Nucleus accumbens (tissue), 56 donors: ENCODE measurements at regions not wholly inside any gene's neighbourhood (a gene's known extent, or its start where the extent isn't known, plus 50 kb on each side); places are given as distances from the start of the nearest gene placed in this dataset.
"Not testable (repeated sequence)": the region's sequence is repeated elsewhere in the genome, so short reads cannot be mapped to it uniquely, and the experiment has no call there.

Experiments
- DNase-seq, 56 donors: peaks; one replicate each; lab custom pipeline; 2025; lab: John Stamatoyannopoulos, UW

DNA sequence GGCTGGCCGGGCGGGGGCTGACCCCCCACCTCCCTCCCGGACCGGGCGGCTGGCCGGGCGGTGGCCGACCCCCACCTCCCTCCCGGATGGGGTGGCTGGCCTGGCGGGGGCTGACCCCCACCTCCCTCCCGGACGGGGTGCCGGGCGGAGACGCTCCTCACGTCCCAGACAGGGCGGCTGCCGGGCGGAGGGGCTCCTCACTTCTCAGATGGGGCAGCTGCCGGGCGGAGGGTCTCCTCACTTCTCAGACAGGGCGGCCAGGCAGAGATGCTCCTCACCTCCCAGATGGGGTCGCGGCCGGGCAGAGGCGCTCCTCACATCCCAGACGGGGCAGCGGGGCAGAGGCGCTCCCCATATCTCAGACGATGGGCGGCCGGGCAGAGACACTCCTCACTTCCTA is 965.8 kb upstream of the DEFB115 start:
- DNase-seq = not testable (repeated sequence)

DNA sequence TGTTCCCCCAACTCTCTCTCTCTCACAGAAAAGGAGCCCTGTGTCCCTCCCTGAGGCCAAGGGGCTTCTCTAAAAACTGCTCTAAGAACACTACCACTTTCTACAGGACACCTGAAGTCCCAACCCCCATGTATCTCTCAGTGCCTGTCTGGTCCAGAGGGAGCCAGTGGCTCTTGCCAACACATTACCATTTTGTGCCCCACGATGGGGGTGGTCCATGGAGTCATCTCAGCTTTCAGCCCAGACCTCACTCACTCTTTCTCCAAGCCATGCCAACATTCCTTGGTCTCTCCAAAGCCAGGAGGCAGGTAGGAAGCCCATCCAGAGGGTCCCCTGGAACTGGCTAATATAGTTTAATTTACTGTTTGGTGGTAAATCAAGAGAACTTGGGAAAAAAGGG is 962.1 kb upstream of the DEFB115 start:
- DNase-seq = not testable (repeated sequence)

DNA sequence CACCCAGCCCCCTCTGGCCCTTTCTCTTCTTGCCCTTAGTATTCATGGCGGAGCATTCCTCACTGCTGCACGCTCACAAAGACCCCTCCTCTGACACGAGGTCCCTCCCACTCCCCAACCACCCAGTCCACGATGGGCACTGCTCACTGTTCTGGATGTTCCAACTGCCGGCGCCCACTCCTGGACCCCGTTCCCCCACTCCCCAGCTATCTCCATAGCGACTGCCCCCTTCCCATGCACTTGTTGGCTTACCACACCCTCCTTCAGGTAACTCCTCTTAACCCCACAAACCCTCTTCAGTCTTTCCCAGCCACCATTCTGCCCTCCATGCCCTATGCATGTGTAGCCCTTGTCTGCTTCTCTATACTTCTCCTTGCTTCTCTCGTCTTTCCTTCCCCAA is 961.5 kb upstream of the DEFB115 start:
- DNase-seq = not testable (repeated sequence)

DNA sequence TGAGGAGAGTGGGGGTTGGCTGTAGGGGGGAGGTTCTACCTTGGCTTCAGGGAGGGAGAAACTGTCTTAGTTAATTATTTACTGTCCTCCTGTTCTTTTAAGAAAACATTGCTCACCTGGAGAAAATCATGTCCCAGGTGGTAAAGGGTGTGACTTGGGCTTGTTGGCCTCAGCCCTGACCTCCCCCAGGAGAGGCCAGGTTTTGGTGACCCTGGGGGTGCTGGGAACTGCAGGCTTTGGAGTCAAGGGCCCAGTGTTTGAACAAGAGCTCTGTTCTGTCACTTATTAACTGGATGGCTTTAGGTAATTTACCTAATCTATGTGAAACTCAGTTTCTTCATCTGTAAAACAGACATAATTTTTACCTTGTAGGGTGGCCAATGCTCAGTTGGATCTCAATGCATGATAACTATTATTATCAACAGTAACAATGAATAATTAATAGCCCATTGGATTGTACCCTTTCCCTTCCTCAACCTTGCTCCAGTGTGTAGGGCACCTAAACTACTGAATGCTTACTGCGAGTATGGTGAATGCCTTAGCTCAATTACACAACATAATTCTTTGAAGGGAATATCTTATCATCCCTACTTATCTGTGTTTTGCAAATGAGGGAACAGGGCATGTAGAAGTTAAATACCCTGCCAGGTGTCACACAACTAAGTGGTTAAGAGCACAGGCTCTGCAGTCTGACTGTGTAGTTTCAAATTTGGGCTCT is 959.4 kb upstream of the DEFB115 start:
- DNase-seq = not testable (repeated sequence)

DNA sequence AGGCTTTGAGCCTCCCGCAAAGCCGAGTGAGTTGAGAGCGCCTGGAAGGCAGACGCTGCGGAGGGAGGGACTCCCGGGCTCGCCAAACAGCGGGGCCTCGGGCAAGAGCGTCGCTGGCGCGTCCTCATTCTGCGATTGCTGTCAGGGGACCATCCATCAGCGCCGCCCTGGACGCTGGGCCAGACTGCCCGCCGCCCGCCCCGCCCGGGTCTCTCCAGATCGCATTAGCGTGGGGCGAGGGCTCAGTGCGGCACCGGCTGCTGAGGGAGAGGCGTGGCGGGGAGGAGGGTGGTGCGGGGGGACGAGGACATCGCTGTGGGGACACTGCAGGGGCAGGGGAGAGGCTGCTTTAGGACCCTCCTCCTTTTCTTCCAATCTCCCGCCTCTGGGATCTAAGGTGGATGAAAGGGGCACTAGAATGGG is 957.2 kb upstream of the DEFB115 start:
- not testable (repeated sequence) for DNase-seq

DNA sequence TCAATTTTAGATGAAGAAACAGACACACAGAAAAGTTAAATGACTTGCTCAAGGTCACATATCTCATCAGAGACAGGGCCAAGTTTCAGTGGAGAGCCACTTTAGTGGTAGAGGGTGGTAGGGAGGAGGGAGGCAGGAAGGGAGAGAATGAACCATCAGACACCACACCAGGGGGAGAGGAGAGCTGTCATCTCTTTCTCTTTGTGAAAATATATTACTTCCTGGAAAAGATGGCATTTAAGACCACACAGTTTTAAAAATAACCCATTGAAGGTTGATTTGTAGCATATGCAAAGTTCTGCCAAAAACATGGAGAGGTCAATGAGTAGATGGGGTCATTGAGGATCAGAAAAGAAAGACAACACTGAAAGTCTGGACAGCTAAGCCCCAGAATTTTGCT is 954.7 kb upstream of the DEFB115 start:
- DNase-seq = not testable (repeated sequence)

DNA sequence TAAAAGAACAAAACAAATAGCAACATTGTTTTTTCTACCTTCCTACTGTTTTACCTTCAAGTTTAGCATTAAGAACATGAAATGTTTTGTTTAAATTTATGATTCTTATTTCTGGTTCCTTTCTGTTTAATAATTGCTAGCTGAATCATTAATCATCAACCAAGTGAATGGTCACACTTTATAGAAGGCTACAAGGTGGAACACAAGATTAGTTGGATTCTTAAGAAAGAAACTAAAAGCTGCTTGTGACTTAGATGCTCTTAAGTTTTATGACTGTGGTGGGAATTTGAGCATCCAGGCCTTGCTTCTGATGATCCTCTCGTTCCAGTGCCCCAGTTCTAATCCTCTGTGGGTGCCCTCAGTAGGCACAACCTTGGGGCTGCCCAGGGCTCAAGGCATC is 947.5 kb upstream of the DEFB115 start:
- not testable (repeated sequence) for DNase-seq

DNA sequence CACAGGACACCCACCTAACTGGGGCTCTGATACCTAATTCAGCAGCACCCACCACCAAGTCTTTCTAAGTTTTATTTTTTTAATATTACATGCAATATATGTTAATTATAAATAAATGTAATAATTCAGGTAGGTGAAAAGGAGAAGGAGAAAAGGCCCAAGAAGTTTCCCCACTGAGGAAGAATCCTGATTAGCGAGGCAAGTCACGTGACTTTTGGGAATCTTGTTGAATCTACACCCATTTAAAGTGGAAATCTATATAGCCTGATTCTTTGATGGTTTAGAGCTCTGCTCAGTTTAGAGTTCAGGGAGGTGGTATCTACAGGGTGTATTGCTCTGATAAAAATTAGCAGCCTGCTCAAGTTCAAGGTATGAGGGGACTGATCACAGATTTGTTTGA is 947.1 kb upstream of the DEFB115 start:
- DNase-seq = not testable (repeated sequence)

DNA sequence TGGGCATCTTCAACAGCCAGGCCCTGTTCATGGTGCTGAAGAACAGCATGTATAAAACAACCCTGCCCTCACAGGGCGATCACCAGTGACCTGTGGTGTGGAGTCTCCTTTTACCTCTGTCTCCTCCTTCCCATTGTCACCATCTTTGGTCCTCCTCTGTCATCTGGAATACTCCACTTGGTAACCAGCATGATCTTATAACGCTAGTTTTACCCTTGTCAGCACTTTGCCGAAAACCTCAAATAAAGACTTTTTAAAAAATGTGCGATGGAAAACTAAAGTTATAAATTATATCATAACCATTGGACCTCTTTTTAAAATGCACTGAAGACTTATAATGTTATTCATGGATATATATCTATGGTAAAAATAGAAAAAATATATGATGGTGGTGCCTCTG is 945.2 kb upstream of the DEFB115 start:
- DNase-seq = not testable (repeated sequence)

DNA sequence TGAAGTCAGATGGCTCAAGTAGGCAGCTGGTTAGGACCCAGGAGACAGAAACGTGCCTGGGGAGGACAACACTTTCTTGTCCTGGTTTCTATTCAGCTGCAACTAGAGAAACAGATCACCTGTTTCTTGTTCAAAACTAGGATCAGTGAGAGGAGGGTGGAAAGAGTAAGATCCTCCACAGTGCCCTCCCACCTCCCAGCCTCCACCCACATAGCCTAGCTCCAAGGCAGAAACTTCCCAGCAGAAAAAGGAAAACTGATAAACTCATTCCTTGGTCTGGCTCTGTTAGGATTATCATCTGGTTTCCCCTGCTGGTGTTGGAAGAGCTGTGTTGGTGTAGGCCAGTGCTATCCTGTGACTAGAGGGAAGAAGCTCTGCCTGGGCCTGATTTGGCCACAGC is 943.8 kb upstream of the DEFB115 start:
- DNase-seq = peak in 2 of 56 donors; percentile 3 to 7

DNA sequence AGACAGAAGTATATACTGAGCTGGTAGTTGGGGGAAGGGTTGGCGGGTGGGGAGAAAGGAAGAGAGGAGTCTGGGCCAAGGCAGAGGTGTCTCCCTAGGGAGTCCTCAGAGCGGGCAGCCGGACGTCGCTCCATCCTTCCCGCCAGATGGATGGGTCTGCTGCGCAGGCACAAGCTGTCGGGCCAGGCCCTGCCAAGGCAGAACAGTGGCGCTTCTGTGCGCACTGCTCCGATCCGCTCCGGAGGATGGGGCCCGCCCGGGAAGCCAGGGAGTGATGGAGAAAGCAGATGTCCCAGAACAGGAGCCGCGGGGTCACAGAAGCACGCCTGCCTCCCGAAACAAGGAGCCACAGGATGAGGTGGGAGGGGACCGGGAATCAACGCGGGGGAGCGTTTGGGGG is 941.4 kb upstream of the DEFB115 start:
- DNase-seq = peak in 43 of 56 donors; percentile 1 to 79 (median 35)

DNA sequence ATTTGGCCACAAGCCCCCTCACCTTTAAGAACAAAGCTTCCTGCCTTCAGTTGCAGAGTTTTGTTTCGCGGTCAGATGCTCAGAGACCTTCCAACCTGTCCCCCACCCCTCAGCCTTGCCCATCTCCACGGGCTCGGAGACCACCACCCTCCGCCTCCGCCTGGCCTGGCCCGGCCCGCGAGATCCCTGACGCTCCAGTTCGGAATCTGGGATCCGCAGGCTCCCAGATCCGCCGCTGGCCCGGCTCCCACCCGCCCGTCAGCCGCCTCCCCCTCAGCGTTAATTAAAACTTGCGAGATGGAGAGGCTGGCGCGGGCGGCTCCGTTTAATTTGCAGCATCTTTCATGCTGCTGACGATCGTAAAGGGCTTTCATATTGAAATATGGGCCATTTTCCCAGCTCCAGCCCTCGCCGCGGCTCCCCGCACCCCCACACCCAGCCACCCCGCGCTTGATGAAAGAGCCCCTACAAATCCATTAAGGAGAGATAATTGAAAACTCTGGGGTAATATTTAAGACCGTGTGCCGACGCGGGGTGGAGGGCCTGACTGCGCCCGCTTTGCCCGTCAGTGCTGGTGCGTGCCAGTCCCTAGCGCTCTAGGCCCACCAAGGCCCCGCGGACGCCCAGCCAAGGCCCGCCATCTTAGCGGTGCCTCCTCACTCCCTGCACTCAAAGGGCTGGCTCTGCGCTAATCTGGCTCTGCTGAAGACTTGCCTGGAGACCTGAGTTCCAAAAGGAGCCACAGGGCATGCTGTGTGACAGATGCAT is 940.7 kb upstream of the DEFB115 start:
- peak in 11 of 56 donors; percentile 4 to 36 (median 16) for DNase-seq

DNA sequence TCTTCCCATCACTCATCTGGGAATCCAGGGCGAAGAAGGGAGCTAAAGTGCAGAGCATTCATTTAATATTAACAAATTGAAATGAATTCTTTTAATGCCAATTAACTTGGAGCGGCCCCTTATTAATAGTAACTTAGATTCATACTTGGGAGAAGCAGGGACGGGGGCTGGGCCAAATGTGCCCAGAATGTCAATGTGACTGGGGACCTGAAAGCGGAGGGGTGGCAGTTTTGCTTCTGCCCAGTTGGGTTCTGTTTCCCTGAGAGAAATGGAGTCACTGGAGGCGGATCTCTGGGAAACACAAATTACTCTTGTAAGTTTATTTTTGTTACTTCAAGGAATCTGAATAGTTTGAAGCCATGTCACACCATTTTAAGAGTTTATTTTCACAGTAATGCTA is 923.7 kb upstream of the DEFB115 start:
- peak in 1 of 56 donors; percentile 9 for DNase-seq

DNA sequence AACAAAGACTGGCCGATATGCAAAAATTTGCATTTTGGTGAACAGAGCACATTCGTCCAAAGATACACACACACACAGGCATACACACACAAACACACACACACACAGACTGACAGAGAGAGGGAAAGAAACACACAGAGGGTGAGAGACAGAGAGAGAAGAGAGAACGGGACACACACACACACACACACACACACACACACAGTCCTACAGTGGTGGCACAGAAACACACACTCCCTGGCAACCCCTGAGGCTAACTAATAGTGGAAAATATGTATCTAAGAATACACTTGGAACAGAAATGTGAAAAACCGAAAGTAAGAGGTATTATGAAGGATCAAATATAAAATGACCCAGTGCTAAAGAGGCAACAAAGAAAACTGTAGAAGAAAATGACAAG is 919.9 kb upstream of the DEFB115 start:
- DNase-seq = not testable (repeated sequence)

DNA sequence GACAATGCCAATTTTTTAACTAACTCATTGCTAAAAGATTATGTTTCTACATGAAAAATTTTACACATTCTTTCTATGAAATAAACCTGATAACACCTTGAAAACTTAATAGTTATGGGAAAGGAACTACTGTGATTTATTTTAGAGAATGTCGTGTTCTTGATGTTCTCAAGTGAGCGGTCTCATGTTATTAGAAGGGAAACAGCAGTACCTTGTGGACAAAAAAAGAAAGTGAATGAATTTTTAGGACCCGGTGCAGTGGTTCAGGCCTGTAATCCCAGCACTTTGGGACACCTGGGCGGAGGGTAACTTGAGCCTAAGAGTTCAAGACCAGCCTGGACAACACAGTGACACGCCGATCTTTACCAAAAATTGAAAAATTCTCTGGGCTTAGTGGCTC is 908.5 kb upstream of the DEFB115 start:
- not testable (repeated sequence) for DNase-seq

DNA sequence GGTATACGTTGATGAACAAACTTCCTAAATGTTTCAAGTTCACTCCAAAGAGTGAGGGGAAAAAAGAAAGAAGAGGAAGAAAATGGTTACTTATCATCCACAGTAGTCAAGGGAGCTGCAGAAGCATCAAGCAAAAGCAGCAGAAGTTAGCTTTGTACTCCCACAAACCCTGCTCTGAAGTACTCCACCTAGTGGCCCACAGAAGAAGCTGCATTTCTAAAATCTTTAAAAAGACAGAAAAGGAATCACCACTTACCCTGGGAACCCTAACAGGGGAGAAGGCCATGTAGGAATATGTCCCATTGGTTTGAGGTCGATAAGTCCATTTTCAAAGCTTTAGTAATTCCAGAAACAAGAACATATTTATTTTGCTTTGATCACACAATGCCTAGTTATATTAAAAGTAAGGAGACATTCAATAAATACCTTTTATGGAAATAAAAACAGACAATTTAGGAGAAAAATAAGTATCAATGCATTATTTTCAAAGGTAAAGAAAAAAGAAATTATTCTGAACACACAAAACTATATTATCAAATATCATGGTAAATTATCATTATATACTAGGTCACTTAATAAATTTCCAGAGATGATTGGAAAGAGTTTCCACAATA is 900.5 kb upstream of the DEFB115 start:
- peak in 1 of 56 donors; percentile 1 for DNase-seq

DNA sequence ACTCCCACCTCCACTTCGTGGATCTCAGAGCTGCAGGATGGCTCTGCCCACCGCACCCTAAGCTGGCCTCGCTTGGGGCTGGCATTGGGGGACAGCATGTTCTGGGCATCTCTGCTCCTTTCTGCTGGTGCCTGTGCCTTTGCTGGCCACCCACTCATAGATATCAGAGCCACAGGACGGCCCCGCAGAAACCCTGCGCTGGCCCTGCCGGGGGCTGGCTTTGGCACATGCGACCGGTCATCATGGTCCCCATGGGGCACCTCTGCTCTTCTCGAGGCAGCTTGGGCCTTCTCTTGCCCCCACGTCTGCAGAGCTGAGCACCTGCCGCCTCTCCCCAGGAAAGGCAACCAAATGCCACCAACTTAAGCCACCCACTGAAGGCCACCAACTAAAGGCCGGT is 895.7 kb upstream of the DEFB115 start:
- DNase-seq = not testable (repeated sequence)

DNA sequence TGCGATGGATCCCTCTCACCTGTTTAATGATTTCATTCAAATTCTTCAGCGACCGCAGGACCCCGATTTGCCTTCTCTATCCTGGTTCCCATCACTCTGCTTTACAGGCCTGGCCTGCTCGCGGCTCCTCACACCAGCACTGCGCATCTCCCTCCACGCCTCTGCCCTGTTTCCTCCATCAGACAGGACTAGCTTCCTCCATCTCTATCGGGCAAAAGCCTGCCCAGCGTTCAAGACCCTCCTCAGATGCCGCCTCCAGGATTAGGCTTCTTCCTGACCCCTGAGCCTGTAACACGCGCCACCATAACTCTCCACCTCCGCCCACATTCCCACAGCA is 881.1 kb upstream of the DEFB115 start:
- DNase-seq = not testable (repeated sequence)

DNA sequence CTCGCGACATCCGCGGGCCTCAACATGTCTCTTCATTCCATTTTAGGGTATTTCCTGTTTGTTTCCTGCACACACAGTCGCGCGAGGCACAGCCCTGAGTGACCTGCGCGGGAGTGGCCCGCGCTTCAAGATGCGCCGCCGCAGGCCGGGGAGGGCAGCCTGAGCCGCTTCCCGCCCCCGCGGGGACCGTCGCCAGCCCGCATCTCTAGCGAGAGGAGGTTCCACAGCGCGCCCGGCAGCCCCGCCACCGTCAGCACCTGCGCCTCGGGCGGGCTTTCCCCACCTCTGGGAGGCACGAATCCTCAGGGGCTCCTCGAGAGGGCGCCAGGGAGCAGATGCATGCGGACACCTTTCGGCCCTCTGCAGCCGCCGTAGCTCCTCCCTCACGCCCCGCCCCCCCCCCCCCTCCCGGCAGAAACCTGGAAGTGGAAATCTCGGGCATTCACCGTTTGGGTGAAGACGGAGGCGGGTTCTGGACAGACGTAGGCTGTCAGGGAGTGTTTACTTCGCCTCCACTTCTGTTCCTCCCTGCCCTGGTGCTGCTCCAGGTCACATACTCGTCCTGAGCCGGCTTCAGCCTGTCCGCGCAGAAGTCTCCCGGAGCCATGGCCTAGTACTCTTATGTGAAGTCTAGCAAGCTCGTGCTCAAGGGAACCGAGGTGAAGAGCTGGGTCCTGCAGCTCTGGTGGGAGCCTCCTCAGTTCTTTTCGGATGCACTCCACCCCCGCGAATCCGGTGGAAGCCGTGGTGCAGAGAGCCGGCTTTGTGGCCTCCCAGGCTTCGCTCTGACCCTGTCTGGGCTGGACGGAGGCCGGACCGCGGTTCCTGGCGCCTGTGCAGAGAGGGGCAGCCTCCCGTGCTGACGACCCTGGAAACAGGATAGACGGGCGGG is 880.5 kb upstream of the DEFB115 start:
- peak in 55 of 56 donors; percentile 5 to 88 (median 69) for DNase-seq

DNA sequence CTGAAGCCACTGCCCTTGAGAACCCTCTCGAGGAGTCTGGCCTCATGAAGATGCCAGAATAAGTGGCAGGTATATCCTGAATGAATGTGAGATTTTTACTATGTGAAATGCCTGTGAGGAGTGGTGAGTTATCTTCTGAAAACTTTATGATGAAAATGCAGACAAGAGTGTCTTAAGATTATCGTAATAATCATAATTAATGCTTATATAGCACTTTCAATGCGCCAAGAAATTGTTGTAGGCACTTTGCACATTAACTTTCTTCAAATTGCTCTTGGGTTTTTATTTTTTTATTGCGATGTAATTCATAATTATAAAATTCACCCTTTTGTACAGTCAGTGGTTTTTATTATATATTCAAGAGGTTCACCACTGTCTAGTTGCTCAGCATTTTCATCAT is 879.1 kb upstream of the DEFB115 start:
- DNase-seq = not testable (repeated sequence)
